Peyer's patch (tissue), 4 donors: ENCODE measurements at regions not wholly inside any gene's neighbourhood (a gene's known extent, or its start where the extent isn't known, plus 50 kb on each side); places are given as distances from the start of the nearest gene placed in this dataset.

Experiments used
- DNase-seq, 3 donors: peaks; one replicate each; pipeline ENCODE4 v3.0.0-alpha.2; 2017 to 2019
- H3K27ac ChIP-seq, 4 donors: fragments of 200-600 bp; sonication (generic); one replicate each; pipeline ENCODE4 v1.5.1; 2016 to 2019
- H3K27me3 ChIP-seq, 2 donors: fragments of 200-600 bp; sonication (generic); one replicate each; pipeline ENCODE4 v1.5.1; 2019
- H3K36me3 ChIP-seq, 3 donors: fragments of 200-600 bp; sonication (generic); one replicate each; pipeline ENCODE4 v1.5.1; 2016 to 2019
- H3K4me1 ChIP-seq, 4 donors: fragments of 200-600 bp; sonication (generic); one replicate each; pipeline ENCODE4 v1.5.1; 2016 to 2019
- H3K4me3 ChIP-seq, 4 donors: fragments of 200-600 bp; sonication (generic); 1 replicate in 3 of 4; 2 replicates in 1 of 4; pipeline ENCODE4 v1.5.1; 2016 to 2019; ENCODE audit warnings: mild to moderate bottlenecking in 1 of 4
- H3K9me3 ChIP-seq, 4 donors: fragments of 200-600 bp; sonication (generic); one replicate each; pipeline ENCODE4 v1.5.1; 2016 to 2019; ENCODE audit warnings: mild to moderate bottlenecking in 1 of 4
- POLR2A ChIP-seq, 2 donors: fragments of 450-650 bp; IDR thresholded peaks; one replicate each; pipeline ENCODE4 v1.5.1; 2017; ENCODE audit warnings: antibody characterized with exemption in 2 of 2, mild to moderate bottlenecking in 2 of 2, moderate library complexity in 2 of 2
- TF ChIP-seq, protein P1 (sequence below), 6 experiments: fragments of 450-650 bp in 4 of 6; fragments of 200-600 bp in 2 of 6; sonication (generic) in 1 of 6; IDR thresholded peaks; one replicate each; pipeline ENCODE4 v1.5.1; 2017 to 2019; ENCODE audit warnings: antibody characterized with exemption in 6 of 6, mild to moderate bottlenecking in 3 of 6, moderate library complexity in 1 of 6

DNA sequence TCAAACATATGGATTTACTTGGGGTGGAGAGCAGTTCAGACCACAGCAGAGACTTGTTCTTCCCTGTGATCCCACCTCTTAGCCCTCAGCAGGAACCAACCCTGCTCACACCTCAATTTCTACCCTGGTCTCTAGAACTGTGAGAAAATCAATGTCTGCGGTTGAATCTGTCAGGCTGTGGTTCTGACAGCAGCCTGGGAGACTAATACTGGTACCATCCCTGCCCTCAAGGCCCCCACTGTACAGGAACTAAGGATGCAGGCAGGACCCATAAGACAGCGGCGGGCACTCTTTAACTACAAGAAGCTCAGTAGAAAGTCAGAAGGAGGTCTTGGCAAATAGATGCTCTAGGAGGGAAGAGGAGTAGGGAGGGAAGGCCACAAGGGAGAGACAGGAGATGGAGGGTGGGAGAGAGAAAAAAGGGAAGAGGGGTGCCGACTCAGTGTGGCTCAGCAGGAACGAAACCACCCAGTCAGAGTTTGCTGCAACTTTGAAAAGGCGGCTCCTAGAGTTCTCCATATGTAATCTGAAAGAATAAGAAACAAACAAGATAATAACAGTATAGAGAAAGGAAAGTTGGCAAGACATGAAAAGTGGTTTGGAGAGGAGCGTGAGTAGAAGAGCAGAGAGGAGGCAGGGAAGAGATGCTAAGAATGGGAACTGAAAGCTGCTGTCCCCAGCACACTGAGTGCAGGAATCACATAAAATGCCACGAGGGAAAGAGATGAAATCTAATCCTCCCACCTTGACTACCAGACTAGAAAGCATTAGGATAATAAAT is 323.9 kb upstream of the ID2 start:
- DNase-seq, result no peak
- Histone ChIP-seq H3K27me3 (no peaks in the 10 kb centered on the region), H3K36me3 (no peaks in the 10 kb centered on the region), H3K4me3 (no peak overlapping the region), H3K9me3 (no peaks in the 10 kb centered on the region), H3K4me1 (no peaks in the 10 kb centered on the region), H3K27ac (no peak overlapping the region)
- TF ChIP-seq, protein P1, sequence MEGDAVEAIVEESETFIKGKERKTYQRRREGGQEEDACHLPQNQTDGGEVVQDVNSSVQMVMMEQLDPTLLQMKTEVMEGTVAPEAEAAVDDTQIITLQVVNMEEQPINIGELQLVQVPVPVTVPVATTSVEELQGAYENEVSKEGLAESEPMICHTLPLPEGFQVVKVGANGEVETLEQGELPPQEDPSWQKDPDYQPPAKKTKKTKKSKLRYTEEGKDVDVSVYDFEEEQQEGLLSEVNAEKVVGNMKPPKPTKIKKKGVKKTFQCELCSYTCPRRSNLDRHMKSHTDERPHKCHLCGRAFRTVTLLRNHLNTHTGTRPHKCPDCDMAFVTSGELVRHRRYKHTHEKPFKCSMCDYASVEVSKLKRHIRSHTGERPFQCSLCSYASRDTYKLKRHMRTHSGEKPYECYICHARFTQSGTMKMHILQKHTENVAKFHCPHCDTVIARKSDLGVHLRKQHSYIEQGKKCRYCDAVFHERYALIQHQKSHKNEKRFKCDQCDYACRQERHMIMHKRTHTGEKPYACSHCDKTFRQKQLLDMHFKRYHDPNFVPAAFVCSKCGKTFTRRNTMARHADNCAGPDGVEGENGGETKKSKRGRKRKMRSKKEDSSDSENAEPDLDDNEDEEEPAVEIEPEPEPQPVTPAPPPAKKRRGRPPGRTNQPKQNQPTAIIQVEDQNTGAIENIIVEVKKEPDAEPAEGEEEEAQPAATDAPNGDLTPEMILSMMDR (IDR thresholded peaks at IDR 0.05), result no peak
- no peak for TF ChIP-seq POLR2A (IDR thresholded peaks at IDR 0.05)

DNA sequence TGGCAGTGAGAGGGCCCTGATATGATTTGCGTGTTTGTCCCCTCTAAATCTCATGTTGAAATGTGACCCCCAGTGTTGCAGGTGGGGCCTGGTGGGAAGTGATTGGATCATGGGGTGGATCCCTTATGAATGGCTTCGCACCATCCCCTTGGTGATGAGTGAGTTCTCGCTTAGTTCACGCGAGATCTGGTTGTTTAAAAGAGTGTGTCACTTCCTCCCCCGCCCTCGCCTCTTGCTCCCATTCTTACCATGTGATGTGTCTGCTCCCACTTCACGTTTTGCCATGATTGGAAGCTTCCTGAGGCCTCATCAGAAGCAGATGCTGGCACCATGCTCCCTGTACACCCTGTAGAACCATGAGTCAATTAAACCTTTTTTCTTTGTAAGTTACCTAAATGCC is 319.9 kb upstream of the ID2 start:
- TF ChIP-seq, protein P1 (IDR thresholded peaks at IDR 0.05), result no peak
- TF ChIP-seq POLR2A (IDR thresholded peaks at IDR 0.05), result no peak
- H3K36me3 ChIP-seq, result no peaks in the 10 kb centered on the region
- no peaks in the 10 kb centered on the region for H3K9me3 ChIP-seq
- DNase-seq, result no peak
- no peak overlapping the region for H3K4me3 ChIP-seq
- H3K27ac ChIP-seq, result no peak overlapping the region
- H3K27me3 ChIP-seq, result no peaks in the 10 kb centered on the region
- H3K4me1 ChIP-seq, result no peaks in the 10 kb centered on the region

DNA sequence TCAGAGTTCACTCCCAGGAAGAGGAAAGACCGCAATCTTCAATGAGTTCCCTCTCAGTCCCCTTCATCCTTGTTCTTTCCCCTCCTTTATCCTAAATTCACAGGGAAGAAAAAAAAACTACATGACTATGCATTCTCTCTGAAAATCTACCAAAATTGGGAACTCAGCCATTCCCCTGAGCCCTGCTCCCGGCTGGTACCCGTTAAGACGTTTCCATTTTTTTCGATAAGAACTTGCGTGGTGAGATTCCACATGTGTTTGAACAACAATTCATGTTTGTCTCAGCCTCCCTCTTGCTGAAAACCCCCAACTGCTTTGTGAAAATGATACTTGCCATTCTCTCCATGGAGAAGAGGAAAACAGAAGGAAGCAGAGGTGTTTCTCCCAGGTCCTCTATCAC is 318.7 kb upstream of the ID2 start:
- no peak for TF ChIP-seq POLR2A (IDR thresholded peaks at IDR 0.05)
- TF ChIP-seq, protein P1 (IDR thresholded peaks at IDR 0.05), result no peak

DNA sequence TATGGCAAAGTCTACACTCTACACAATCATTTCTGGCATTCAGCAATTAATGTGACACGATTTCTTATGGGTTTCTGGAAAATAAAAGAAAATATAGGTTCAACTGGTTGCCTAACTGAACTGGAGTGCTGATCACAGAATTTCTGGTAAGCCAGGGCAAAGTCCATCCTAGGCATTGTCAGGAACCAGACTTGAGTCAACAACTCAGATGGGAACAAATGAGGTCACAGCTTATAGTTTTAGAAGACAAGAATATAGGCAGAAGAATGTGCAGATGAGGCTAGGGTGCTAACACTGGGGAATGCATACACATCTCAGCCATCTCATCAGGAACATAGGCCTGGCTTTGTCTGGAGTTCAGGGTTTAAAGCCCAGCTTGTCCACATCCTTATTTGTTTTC is 317.2 kb upstream of the ID2 start:
- no peaks in the 10 kb centered on the region for H3K4me1 ChIP-seq
- DNase-seq, result no peak
- no peaks in the 10 kb centered on the region for H3K27me3 ChIP-seq
- TF ChIP-seq, protein P1 (IDR thresholded peaks at IDR 0.05), result no peak
- no peak for TF ChIP-seq POLR2A (IDR thresholded peaks at IDR 0.05)
- H3K4me3 ChIP-seq, result no peak overlapping the region
- no peaks in the 10 kb centered on the region for H3K36me3 ChIP-seq
- no peak overlapping the region for H3K27ac ChIP-seq
- H3K9me3 ChIP-seq, result no peaks in the 10 kb centered on the region

More for the DNA sequence above, 318.7 kb upstream of the ID2 start:
- Histone ChIP-seq H3K4me3 (no peak overlapping the region), H3K27me3 (no peaks in the 10 kb centered on the region), H3K36me3 (no peaks in the 10 kb centered on the region), H3K9me3 (no peaks in the 10 kb centered on the region), H3K27ac (no peak overlapping the region), H3K4me1 (no peaks in the 10 kb centered on the region)
- no peak for DNase-seq

DNA sequence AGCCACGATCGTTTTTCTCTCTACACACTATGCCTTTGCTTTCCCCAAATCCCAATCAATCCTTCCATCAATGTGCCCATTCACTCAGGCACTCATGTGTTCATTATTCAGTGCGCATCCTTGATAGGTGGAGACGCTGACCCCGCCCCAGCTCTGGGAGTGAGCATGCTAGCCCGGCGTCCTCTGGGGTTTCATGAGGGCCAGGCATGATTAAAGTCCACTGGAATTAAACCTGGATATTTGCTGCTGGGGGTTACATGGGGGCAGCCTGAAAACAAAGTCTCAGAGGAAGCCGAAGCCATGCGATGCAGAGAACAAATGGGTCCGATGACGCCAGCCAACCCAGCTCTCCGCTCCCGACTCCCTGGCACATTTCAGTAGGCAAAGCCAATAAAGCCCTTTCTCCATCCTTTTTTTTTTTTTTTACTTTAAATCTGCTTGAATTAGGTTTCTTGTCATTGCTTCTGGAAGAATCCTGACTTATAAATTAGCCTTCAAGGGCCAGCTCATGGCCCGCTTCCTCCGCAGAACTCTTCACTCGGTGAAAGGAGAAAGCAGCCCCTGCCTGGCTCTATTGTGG is 316.4 kb upstream of the ID2 start:
- H3K9me3 ChIP-seq, result no peaks in the 10 kb centered on the region
- H3K36me3 ChIP-seq, result no peaks in the 10 kb centered on the region
- H3K27ac ChIP-seq, result no peak overlapping the region
- no peaks in the 10 kb centered on the region for H3K27me3 ChIP-seq
- no peak overlapping the region for H3K4me3 ChIP-seq
- no peak for DNase-seq
- TF ChIP-seq, protein P1 (IDR thresholded peaks at IDR 0.05), result no peak
- TF ChIP-seq POLR2A (IDR thresholded peaks at IDR 0.05), result no peak
- no peaks in the 10 kb centered on the region for H3K4me1 ChIP-seq
